T-cell (primary cell): ENCODE measurements at regions not wholly inside any gene's neighbourhood (a gene's known extent, or its start where the extent isn't known, plus 50 kb on each side); places are given as distances from the start of the nearest gene placed in this dataset.
"Not testable (repeated sequence)": the region's sequence is repeated elsewhere in the genome, so short reads cannot be mapped to it uniquely, and the experiment has no call there.

Experiments
- ATAC-seq, 4 experiments: fragments of 200-7000 bp in 3 of 4; fragments of 150-1000 bp in 1 of 4; cut with Tn5 transposase; replicated peaks in 1 of 4; 1 replicate in 3 of 4; 2 replicates in 1 of 4; pipeline ENCODE4 v1.10.0; 2021; ENCODE audit warnings: moderate library complexity in 3 of 4, mild to moderate bottlenecking in 2 of 4, moderate number of reproducible peaks in 1 of 4
- CTCF ChIA-PET, 2 donors: fragments of 300-600 bp; sonication (Branson Sonifier 250); formaldehyde crosslinking; loops; one replicate each; lab custom pipeline; 2022; ENCODE audit warnings: antibody characterized with exemption in 2 of 2; lab: Charles Lee
- POLR2A ChIA-PET, 2 donors: fragments of 300-600 bp; sonication (Branson Sonifier 250); formaldehyde crosslinking; loops; one replicate each; lab custom pipeline; 2022; ENCODE audit warnings: antibody characterized with exemption in 2 of 2; lab: Charles Lee
- DNase-seq, 35 experiments: peaks; one replicate each; pipeline versions ENCODE4 v3.0.0 to v3.0.0-alpha.2; 2013 to 2023
- H3K27ac ChIP-seq: one replicate; pipeline ENCODE4 v1.5.1; 2013; ENCODE audit warnings: low read length
- H3K27me3 ChIP-seq, 2 experiments: replicated peaks in 1 of 2; 1 replicate in 1 of 2; 2 replicates in 1 of 2; pipeline versions ENCODE4 v1.6.1 to v1.7.0; 2013; ENCODE audit warnings: low read length in 1 of 2, mixed read lengths in 1 of 2; ENCODE audit not compliant: control insufficient read depth in 2 of 2, insufficient read depth in 2 of 2; ENCODE audit errors: extremely low read depth in 1 of 2
- H3K36me3 ChIP-seq, 2 donors: 1 replicate in 1 of 2; 2 replicates in 1 of 2; pipeline versions ENCODE4 v1.6.1 to v1.7.0; 2013; ENCODE audit warnings: low read length in 1 of 2; ENCODE audit not compliant: control insufficient read depth in 2 of 2, insufficient read depth in 1 of 2; ENCODE audit errors: extremely low read depth in 1 of 2
- H3K4me1 ChIP-seq, 2 experiments: 1 replicate in 1 of 2; 2 replicates in 1 of 2; pipeline versions ENCODE4 v1.6.1 to v1.7.0; 2013; ENCODE audit warnings: low read length in 2 of 2, mixed read lengths in 1 of 2; ENCODE audit not compliant: insufficient read depth in 2 of 2, control insufficient read depth in 1 of 2; ENCODE audit errors: extremely low read depth in 1 of 2
- H3K4me3 ChIP-seq, 2 donors: 1 replicate in 1 of 2; 2 replicates in 1 of 2; pipeline versions ENCODE4 v1.5.1 to v1.7.0; 2013; ENCODE audit warnings: mild to moderate bottlenecking in 2 of 2, low read length in 1 of 2, moderate library complexity in 1 of 2; ENCODE audit not compliant: control insufficient read depth in 1 of 2; ENCODE audit errors: extremely low read depth in 1 of 2
- H3K9me3 ChIP-seq: 2 replicates; pipeline ENCODE4 v1.7.0; 2013
- H3K27ac Mint-ChIP-seq, 2 donors: one replicate each; pipeline ENCODE4 v1.8.0; 2020 to 2021; ENCODE audit warnings: mild to moderate bottlenecking in 2 of 2, mixed read lengths in 2 of 2
- H3K27me3 Mint-ChIP-seq, 2 donors: one replicate each; pipeline ENCODE4 v1.8.0; 2021 to 2022; ENCODE audit warnings: mixed read lengths in 2 of 2
- H3K36me3 Mint-ChIP-seq: one replicate; pipeline ENCODE4 v1.8.0; 2021; ENCODE audit warnings: mixed read lengths
- H3K4me1 Mint-ChIP-seq, 3 donors: one replicate each; pipeline ENCODE4 v1.8.0; 2020 to 2022; ENCODE audit warnings: mixed read lengths in 3 of 3, mild to moderate bottlenecking in 1 of 3
- H3K4me3 Mint-ChIP-seq, 3 donors: one replicate each; pipeline ENCODE4 v1.8.0; 2020 to 2022; ENCODE audit warnings: mild to moderate bottlenecking in 3 of 3, mixed read lengths in 3 of 3, moderate library complexity in 3 of 3
- H3K9me3 Mint-ChIP-seq, 3 donors: one replicate each; pipeline ENCODE4 v1.8.0; 2020 to 2022; ENCODE audit warnings: mixed read lengths in 3 of 3
- WGBS: methylation state at CpG from one replicate; pipeline ENCODE4 v1.1.5; 2013; ENCODE audit warnings: missing lambda C conversion rate; ENCODE audit not compliant: insufficient coverage; 5-methylcytosine and 5-hydroxymethylcytosine counted together

GRCh38 chr2:122720822-122721221 is 965.4 kb downstream of the TSN start:
- H3K36me3 ChIP-seq, H3K27me3 Mint-ChIP-seq, H3K4me3 ChIP-seq, H3K4me1 Mint-ChIP-seq, H3K27ac Mint-ChIP-seq, POLR2A ChIA-PET, ATAC-seq, H3K27me3 ChIP-seq, DNase-seq, H3K9me3 ChIP-seq, H3K4me3 Mint-ChIP-seq, H3K4me1 ChIP-seq, H3K36me3 Mint-ChIP-seq, H3K27ac ChIP-seq, CTCF ChIA-PET: not testable (repeated sequence)
- H3K9me3 Mint-ChIP-seq: peaks cover 2 to 25% (median 20%) of the 10 kb centered on the region in 3 donors
- no CpG with 5 or more reads among the region's 4 CpGs for WGBS

GRCh38 chr2:122734766-122735424 is 979.4 kb downstream of the TSN start:
- 57% methylated on average over 1 of the region's 4 CpGs for WGBS
- no peak for DNase-seq
- H3K9me3 ChIP-seq: no peaks in the 10 kb centered on the region

GRCh38 chr2:122736279-122736678 is 980.8 kb downstream of the TSN start:
- POLR2A ChIA-PET: no interaction called here
- Mint-ChIP-seq H3K36me3 (no peaks in the 10 kb centered on the region), H3K27me3 (no peaks in the 10 kb centered on the region), H3K9me3 (peaks cover 3 to 17% (median 9%) of the 10 kb centered on the region in 3 donors), H3K4me3 (no peak overlapping the region), H3K4me1 (no peaks in the 10 kb centered on the region), H3K27ac (no peak overlapping the region)
- WGBS: 57% methylated on average over 2 of the region's 3 CpGs
- Histone ChIP-seq H3K27ac (no peak overlapping the region), H3K36me3 (no peaks in the 10 kb centered on the region), H3K27me3 (no peaks in the 10 kb centered on the region), H3K4me1 (no peaks in the 10 kb centered on the region), H3K9me3 (no peaks in the 10 kb centered on the region), H3K4me3 (no peak overlapping the region)
- DNase-seq (no peak), ATAC-seq (no peak)
- CTCF ChIA-PET: no interaction called here

More at GRCh38 chr2:122734766-122735424, 979.4 kb downstream of the TSN start:
- Histone ChIP-seq H3K4me1 (no peaks in the 10 kb centered on the region), H3K27me3 (no peaks in the 10 kb centered on the region), H3K27ac (no peak overlapping the region), H3K36me3 (no peaks in the 10 kb centered on the region), H3K4me3 (no peak overlapping the region)
- H3K36me3 Mint-ChIP-seq: no peaks in the 10 kb centered on the region
- ATAC-seq: no peak
- no peak overlapping the region for H3K4me3 Mint-ChIP-seq
- ChIA-PET CTCF (no interaction called here), POLR2A (no interaction called here)
- H3K27ac Mint-ChIP-seq: no peak overlapping the region
- H3K27me3 Mint-ChIP-seq: no peaks in the 10 kb centered on the region
- H3K4me1 Mint-ChIP-seq: no peaks in the 10 kb centered on the region
- peaks cover 0 to 18% (median 9%) of the 10 kb centered on the region in 3 donors for H3K9me3 Mint-ChIP-seq

GRCh38 chr2:122737429-122738077 is 982.1 kb downstream of the TSN start:
- DNase-seq (no peak), ATAC-seq (no peak)
- no peak overlapping the region for H3K27ac ChIP-seq

GRCh38 chr2:122739732-122740593 is 984.5 kb downstream of the TSN start:
- no peaks in the 10 kb centered on the region for H3K36me3 Mint-ChIP-seq
- no peak overlapping the region for H3K27ac Mint-ChIP-seq
- no peak for DNase-seq
- ChIA-PET POLR2A (interaction anchor here (0.6 kb wide), 2 partner anchors 13 to 24 kb away, joined by 3 read pairs; no protein-coding TSS in a partner anchor), CTCF (no interaction called here)
- H3K4me3 ChIP-seq: no peak overlapping the region
- H3K4me1 ChIP-seq: no peaks in the 10 kb centered on the region
- H3K9me3 Mint-ChIP-seq: peaks cover 0 to 12% (median 6%) of the 10 kb centered on the region in 3 donors
- H3K4me1 Mint-ChIP-seq: no peaks in the 10 kb centered on the region
- H3K9me3 ChIP-seq: no peaks in the 10 kb centered on the region
- no peaks in the 10 kb centered on the region for H3K27me3 Mint-ChIP-seq
- no peak for ATAC-seq
- no peaks in the 10 kb centered on the region for H3K36me3 ChIP-seq
- 84% methylated on average over 2 of the region's 5 CpGs for WGBS
- H3K4me3 Mint-ChIP-seq: no peak overlapping the region
- no peak overlapping the region for H3K27ac ChIP-seq
- H3K27me3 ChIP-seq: no peaks in the 10 kb centered on the region

More at GRCh38 chr2:122737429-122738077, 982.1 kb downstream of the TSN start:
- no peaks in the 10 kb centered on the region for H3K9me3 ChIP-seq
- Mint-ChIP-seq H3K4me1 (no peaks in the 10 kb centered on the region), H3K9me3 (peaks cover 6 to 16% (median 9%) of the 10 kb centered on the region in 3 donors), H3K27me3 (no peaks in the 10 kb centered on the region), H3K36me3 (no peaks in the 10 kb centered on the region), H3K4me3 (no peak overlapping the region), H3K27ac (no peak overlapping the region)
- POLR2A ChIA-PET: no interaction called here
- no peaks in the 10 kb centered on the region for H3K36me3 ChIP-seq
- H3K4me1 ChIP-seq: no peaks in the 10 kb centered on the region
- 0% methylated on average over 2 of the region's 7 CpGs for WGBS
- H3K4me3 ChIP-seq: no peak overlapping the region
- H3K27me3 ChIP-seq: no peaks in the 10 kb centered on the region
- CTCF ChIA-PET: interaction anchor here in 1 of 2 donors (0.7 kb wide), 1 partner anchor 278 kb away, joined by 4 read pairs; no protein-coding TSS in a partner anchor

GRCh38 chr2:122740594-122740948 is 985.1 kb downstream of the TSN start:
- H3K4me3 ChIP-seq: no peak overlapping the region
- no peak overlapping the region for H3K27ac ChIP-seq
- DNase-seq (no peak), ATAC-seq (no peak)
- H3K4me3 Mint-ChIP-seq: no peak overlapping the region
- no peaks in the 10 kb centered on the region for H3K27me3 ChIP-seq
- POLR2A ChIA-PET: no interaction called here
- H3K9me3 Mint-ChIP-seq: peaks cover 0 to 10% (median 6%) of the 10 kb centered on the region in 3 donors
- H3K4me1 Mint-ChIP-seq: no peaks in the 10 kb centered on the region
- H3K27me3 Mint-ChIP-seq: no peaks in the 10 kb centered on the region
- no peak overlapping the region for H3K27ac Mint-ChIP-seq
- H3K9me3 ChIP-seq: no peaks in the 10 kb centered on the region
- no peaks in the 10 kb centered on the region for H3K36me3 ChIP-seq
- CTCF ChIA-PET: interaction anchor here in 1 of 2 donors (0.6 kb wide), 1 partner anchor 23 kb away, joined by 13 read pairs; no protein-coding TSS in a partner anchor
- H3K36me3 Mint-ChIP-seq: no peaks in the 10 kb centered on the region
- WGBS: no CpG with 5 or more reads among the region's 1 CpG
- H3K4me1 ChIP-seq: no peaks in the 10 kb centered on the region
